ENCODE measurements at regions not wholly inside any gene's neighbourhood (a gene's known extent, or its start where the extent isn't known, plus 50 kb on each side); places are given as distances from the start of the nearest gene placed in this dataset.

- Histone ChIP-seq H3K4me1 (ENCODE audit: insufficient read depth, low read length, poor library complexity, severe bottlenecking) (no peaks in the 10 kb centered on the region), H3K79me2 (ENCODE audit: insufficient read depth, low read depth, low read length) (no peaks in the 10 kb centered on the region), H3K9me2 (ENCODE audit: insufficient read depth, low read length) (no peaks in the 10 kb centered on the region), H3K4me3 (ENCODE audit: low read depth, low read length, poor library complexity, severe bottlenecking) (no peak overlapping the region), H3K36me3 (ENCODE audit: insufficient read depth, low read length) (no peaks in the 10 kb centered on the region), H3K9me3 (ENCODE audit: low read length) (no peaks in the 10 kb centered on the region), H4K20me1 (ENCODE audit: insufficient read depth, low read length) (no peaks in the 10 kb centered on the region), H2AFZ (ENCODE audit: low read length) (no peak overlapping the region), H3K27ac (ENCODE audit: low read depth, low read length, poor library complexity, severe bottlenecking) (no peak overlapping the region), H3K4me2 (ENCODE audit: low read length) (no peak overlapping the region)
- no peak for DNase-seq (ENCODE audit: low spot score)
- BruUV-seq (replicated peaks): no TSS peak
- intact Hi-C loops (cut with micrococcal nuclease; ENCODE audit: unreplicated experiment): no loop called here
- no peak for TF ChIP-seq CTCF (conservative IDR thresholded peaks at IDR 0.05; ENCODE audit: low read length)
- TF ChIP-seq EZH2phosphoT487 (IDR thresholded peaks at IDR 0.05; ENCODE audit: borderline replicate concordance, low read depth, low read length): no peak
- ChIA-PET POLR2A (interaction anchor here (0.6 kb wide), 1 partner anchor 447 kb away, joined by 3 read pairs; no protein-coding TSS in a partner anchor), CTCF (ENCODE audit: unreplicated experiment) (no interaction called here)
These were observed 248.6 kb downstream of the BTG1 start for GRCh38 chr12:91897025-91897515.

- Histone ChIP-seq H3K4me3 (ENCODE audit: low read depth, low read length, poor library complexity, severe bottlenecking) (no peak overlapping the region), H2AFZ (ENCODE audit: low read length) (no peak overlapping the region), H3K9me2 (ENCODE audit: insufficient read depth, low read length) (no peaks in the 10 kb centered on the region), H3K36me3 (ENCODE audit: insufficient read depth, low read length) (no peaks in the 10 kb centered on the region), H3K4me1 (ENCODE audit: insufficient read depth, low read length, poor library complexity, severe bottlenecking) (no peaks in the 10 kb centered on the region), H3K4me2 (ENCODE audit: low read length) (no peak overlapping the region), H3K79me2 (ENCODE audit: insufficient read depth, low read depth, low read length) (no peaks in the 10 kb centered on the region), H3K9me3 (ENCODE audit: low read length) (no peaks in the 10 kb centered on the region), H4K20me1 (ENCODE audit: insufficient read depth, low read length) (no peaks in the 10 kb centered on the region), H3K27ac (ENCODE audit: low read depth, low read length, poor library complexity, severe bottlenecking) (no peak overlapping the region)
- DNase-seq (ENCODE audit: low spot score): no peak
- POLR2A ChIA-PET: interaction anchor here (0.6 kb wide), 1 partner anchor 447 kb away, joined by 3 read pairs; no protein-coding TSS in a partner anchor
- CTCF ChIA-PET (ENCODE audit: unreplicated experiment): no interaction called here
- intact Hi-C loops (cut with micrococcal nuclease; ENCODE audit: unreplicated experiment): no loop called here
- TF ChIP-seq CTCF (conservative IDR thresholded peaks at IDR 0.05; ENCODE audit: low read length) (no peak), EZH2phosphoT487 (IDR thresholded peaks at IDR 0.05; ENCODE audit: borderline replicate concordance, low read depth, low read length) (no peak)
- no TSS peak for BruUV-seq (replicated peaks)
These were observed 249.2 kb downstream of the BTG1 start for GRCh38 chr12:91896286-91897024.

GRCh38 chr12:91894911-91895310 lies 250.7 kb downstream of the BTG1 start:
- ChIA-PET POLR2A (no interaction called here), CTCF (ENCODE audit: unreplicated experiment) (no interaction called here)
- Histone ChIP-seq H3K9me3 (ENCODE audit: low read length) (no peaks in the 10 kb centered on the region), H2AFZ (ENCODE audit: low read length) (no peak overlapping the region), H3K4me1 (ENCODE audit: insufficient read depth, low read length, poor library complexity, severe bottlenecking) (no peaks in the 10 kb centered on the region), H3K4me3 (ENCODE audit: low read depth, low read length, poor library complexity, severe bottlenecking) (no peak overlapping the region), H3K79me2 (ENCODE audit: insufficient read depth, low read depth, low read length) (no peaks in the 10 kb centered on the region), H3K4me2 (ENCODE audit: low read length) (no peak overlapping the region), H3K36me3 (ENCODE audit: insufficient read depth, low read length) (no peaks in the 10 kb centered on the region), H3K9me2 (ENCODE audit: insufficient read depth, low read length) (no peaks in the 10 kb centered on the region), H3K27ac (ENCODE audit: low read depth, low read length, poor library complexity, severe bottlenecking) (no peak overlapping the region), H4K20me1 (ENCODE audit: insufficient read depth, low read length) (no peaks in the 10 kb centered on the region)
- no TSS peak for BruUV-seq (replicated peaks)
- no peak for TF ChIP-seq CTCF (conservative IDR thresholded peaks at IDR 0.05; ENCODE audit: low read length)
- TF ChIP-seq EZH2phosphoT487 (IDR thresholded peaks at IDR 0.05; ENCODE audit: borderline replicate concordance, low read depth, low read length): no peak
- DNase-seq (ENCODE audit: low spot score): no peak
- intact Hi-C loops (cut with micrococcal nuclease; ENCODE audit: unreplicated experiment): no loop called here
